ENCODE measurements at regions not wholly inside any gene's neighbourhood (a gene's known extent, or its start where the extent isn't known, plus 50 kb on each side); places are given as distances from the start of the nearest gene placed in this dataset.

DNA sequence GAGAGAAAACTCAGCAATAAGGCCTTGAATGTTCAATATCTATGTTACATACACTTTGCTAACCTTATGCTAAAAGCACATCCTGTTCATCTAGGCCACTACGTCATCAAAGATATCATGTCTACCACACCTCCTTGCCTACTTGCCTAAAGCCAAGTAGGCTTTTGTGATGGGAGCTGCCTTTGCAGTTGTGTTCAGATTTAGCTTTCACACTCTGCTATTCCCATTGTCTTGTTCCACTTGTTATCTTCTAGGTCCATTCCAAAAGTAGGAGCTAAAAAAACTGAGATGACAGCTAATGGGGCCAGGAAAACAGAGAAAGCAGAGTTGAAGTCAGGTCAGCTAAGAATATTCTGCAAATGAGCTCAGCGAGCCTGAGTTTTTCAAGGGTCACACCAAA lies 153.6 kb upstream of the EDNRA start:
- TF ChIP-seq, protein P1, sequence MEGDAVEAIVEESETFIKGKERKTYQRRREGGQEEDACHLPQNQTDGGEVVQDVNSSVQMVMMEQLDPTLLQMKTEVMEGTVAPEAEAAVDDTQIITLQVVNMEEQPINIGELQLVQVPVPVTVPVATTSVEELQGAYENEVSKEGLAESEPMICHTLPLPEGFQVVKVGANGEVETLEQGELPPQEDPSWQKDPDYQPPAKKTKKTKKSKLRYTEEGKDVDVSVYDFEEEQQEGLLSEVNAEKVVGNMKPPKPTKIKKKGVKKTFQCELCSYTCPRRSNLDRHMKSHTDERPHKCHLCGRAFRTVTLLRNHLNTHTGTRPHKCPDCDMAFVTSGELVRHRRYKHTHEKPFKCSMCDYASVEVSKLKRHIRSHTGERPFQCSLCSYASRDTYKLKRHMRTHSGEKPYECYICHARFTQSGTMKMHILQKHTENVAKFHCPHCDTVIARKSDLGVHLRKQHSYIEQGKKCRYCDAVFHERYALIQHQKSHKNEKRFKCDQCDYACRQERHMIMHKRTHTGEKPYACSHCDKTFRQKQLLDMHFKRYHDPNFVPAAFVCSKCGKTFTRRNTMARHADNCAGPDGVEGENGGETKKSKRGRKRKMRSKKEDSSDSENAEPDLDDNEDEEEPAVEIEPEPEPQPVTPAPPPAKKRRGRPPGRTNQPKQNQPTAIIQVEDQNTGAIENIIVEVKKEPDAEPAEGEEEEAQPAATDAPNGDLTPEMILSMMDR (IDR thresholded peaks at IDR 0.05; ENCODE audit: low read depth, low read length) = no peak
- TF ChIP-seq MYC (IDR thresholded peaks at IDR 0.05; ENCODE audit: low read depth, low read length) (no peak), POLR2A (IDR thresholded peaks at IDR 0.05; ENCODE audit: extremely low read depth, insufficient read length) (no peak)
- TF ChIP-seq, protein P2, sequence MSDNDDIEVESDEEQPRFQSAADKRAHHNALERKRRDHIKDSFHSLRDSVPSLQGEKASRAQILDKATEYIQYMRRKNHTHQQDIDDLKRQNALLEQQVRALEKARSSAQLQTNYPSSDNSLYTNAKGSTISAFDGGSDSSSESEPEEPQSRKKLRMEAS (IDR thresholded peaks at IDR 0.05; ENCODE audit: low read depth, low read length) = no peak
- no peak for DNase-seq (ENCODE audit: low read depth)
- H3K4me3 ChIP-seq (ENCODE audit: low read depth, low read length) = no peak overlapping the region

DNA sequence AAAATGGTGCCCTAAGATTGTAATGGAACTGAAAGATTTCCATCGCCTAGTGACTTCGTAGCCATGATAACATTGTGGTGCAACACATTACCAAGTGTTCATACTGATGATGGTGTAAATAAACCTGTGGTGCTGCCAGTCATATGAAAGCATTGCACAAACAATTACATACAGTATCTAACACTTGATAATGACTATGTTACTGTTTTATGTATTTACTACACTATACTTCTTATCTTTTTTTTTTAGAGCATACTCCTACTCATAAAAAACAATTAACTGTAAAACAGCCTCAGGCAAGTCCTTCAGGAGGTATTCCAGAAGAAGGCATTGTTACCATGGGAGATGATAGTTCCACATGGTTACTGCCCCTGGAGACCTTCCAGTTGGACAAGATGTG lies 152.7 kb upstream of the EDNRA start:
- TF ChIP-seq MYC (IDR thresholded peaks at IDR 0.05; ENCODE audit: low read depth, low read length) (no peak), POLR2A (IDR thresholded peaks at IDR 0.05; ENCODE audit: extremely low read depth, insufficient read length) (no peak)
- TF ChIP-seq, protein P1 (IDR thresholded peaks at IDR 0.05; ENCODE audit: low read depth, low read length) = no peak
- TF ChIP-seq, protein P2 (IDR thresholded peaks at IDR 0.05; ENCODE audit: low read depth, low read length) = no peak
- no peak overlapping the region for H3K4me3 ChIP-seq (ENCODE audit: low read depth, low read length)
- no peak for DNase-seq (ENCODE audit: low read depth)

DNA sequence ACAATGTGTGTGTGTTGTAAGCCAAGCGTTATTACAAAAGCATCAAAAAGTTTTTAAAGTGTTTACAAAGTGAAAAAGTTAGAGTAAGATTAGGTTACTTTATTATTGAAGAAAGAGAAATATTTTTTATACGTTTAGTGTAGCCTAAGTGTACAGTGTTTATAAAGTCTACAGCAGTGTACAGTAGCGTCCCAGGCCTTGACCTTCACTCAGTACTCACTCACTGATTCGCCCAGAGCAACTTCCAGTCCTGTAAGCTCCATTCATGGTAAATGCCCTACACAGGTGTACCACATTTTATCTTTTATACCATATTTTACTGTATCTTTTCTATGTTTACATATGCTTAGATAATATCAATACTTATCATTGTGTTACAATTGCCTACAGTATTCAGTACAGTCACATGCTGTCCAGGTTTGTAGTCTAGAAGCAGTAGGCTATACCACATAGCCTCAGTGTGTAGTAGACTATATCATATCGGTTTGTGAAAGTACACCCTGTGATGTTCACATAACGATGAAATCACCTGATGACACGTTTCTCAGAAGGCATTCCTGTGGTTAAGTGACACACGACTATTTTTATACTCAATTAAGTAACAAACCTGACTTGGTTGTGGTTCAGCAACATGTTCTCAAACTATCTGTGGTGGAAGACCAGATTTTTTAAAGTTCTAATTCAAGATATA lies 152.0 kb upstream of the EDNRA start:
- DNase-seq (ENCODE audit: low read depth) = no peak
- TF ChIP-seq POLR2A (IDR thresholded peaks at IDR 0.05; ENCODE audit: extremely low read depth, insufficient read length) = no peak
- no peak for TF ChIP-seq MYC (IDR thresholded peaks at IDR 0.05; ENCODE audit: low read depth, low read length)
- TF ChIP-seq, protein P1 (IDR thresholded peaks at IDR 0.05; ENCODE audit: low read depth, low read length) = no peak
- TF ChIP-seq, protein P2 (IDR thresholded peaks at IDR 0.05; ENCODE audit: low read depth, low read length) = no peak
- no peak overlapping the region for H3K4me3 ChIP-seq (ENCODE audit: low read depth, low read length)

DNA sequence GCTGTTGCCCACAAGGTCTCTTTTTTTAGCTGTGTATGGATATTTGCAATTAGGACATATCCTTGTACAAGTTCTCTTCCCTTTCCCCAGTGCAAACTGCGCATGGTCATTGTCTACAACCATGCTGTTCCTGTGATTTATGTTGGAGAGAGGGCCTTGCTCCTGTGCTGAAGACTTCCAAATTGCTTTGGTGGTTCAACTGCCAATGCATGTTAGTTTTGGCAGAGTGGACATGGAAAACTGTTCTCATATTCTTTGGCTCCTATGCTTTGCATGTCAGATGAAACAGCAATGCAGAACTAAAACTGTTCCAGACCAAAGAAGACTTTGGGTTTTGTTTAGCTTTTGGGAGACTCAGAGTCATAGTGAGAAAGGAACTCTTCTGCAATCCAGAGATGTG lies 148.8 kb upstream of the EDNRA start:
- H3K4me3 ChIP-seq (ENCODE audit: low read depth, low read length) = no peak overlapping the region
- no peak for TF ChIP-seq POLR2A (IDR thresholded peaks at IDR 0.05; ENCODE audit: extremely low read depth, insufficient read length)
- TF ChIP-seq, protein P1 (IDR thresholded peaks at IDR 0.05; ENCODE audit: low read depth, low read length) = no peak
- no peak for DNase-seq (ENCODE audit: low read depth)

DNA sequence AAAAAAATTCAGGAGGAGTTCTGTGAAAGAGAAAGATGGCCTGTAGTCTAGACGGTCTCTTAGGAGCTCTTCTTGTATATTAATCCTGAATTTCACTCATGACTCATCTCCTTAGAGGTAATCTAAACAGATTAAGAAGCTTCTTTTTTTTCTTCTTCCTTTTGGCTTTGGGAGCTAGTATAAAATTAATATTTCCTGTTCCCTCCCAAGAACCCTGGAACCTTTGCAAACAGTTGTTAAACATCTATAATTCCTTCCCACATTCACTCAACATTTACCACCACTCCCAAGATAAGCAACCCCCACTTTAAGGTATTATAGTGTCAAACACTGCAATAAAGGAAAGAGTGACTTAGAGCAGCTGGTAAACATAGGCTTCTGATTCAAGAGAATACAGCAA lies 146.4 kb upstream of the EDNRA start:
- TF ChIP-seq, protein P2 (IDR thresholded peaks at IDR 0.05; ENCODE audit: low read depth, low read length) = no peak
- no peak for TF ChIP-seq MYC (IDR thresholded peaks at IDR 0.05; ENCODE audit: low read depth, low read length)
- TF ChIP-seq, protein P1 (IDR thresholded peaks at IDR 0.05; ENCODE audit: low read depth, low read length) = no peak
- no peak for TF ChIP-seq POLR2A (IDR thresholded peaks at IDR 0.05; ENCODE audit: extremely low read depth, insufficient read length)
- no peak overlapping the region for H3K4me3 ChIP-seq (ENCODE audit: low read depth, low read length)
- DNase-seq (ENCODE audit: low read depth) = no peak

DNA sequence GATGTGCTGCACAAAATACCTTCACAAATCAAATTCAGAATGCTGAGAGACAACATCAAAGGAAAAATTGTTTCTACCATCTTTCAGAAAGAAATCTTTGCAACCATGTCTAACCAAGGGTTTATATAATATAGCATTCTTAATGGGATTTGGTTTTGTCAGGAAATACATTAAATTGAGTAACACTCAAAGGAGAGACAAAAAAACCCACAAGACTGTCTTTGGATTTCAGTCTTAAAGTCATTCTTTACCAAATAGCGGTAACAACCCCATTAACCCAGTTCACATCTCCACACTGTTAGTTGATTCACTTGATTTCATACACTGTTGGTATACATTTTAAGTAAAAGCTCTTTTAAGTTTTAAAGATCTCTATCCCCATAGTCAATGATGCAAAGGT lies 145.7 kb upstream of the EDNRA start:
- TF ChIP-seq, protein P2 (IDR thresholded peaks at IDR 0.05; ENCODE audit: low read depth, low read length) = no peak
- no peak for TF ChIP-seq POLR2A (IDR thresholded peaks at IDR 0.05; ENCODE audit: extremely low read depth, insufficient read length)
- TF ChIP-seq MYC (IDR thresholded peaks at IDR 0.05; ENCODE audit: low read depth, low read length) = no peak
- TF ChIP-seq, protein P1 (IDR thresholded peaks at IDR 0.05; ENCODE audit: low read depth, low read length) = no peak
- H3K4me3 ChIP-seq (ENCODE audit: low read depth, low read length) = no peak overlapping the region
- DNase-seq (ENCODE audit: low read depth) = no peak
